Right atrium auricular region (tissue), 2 donors: ENCODE measurements at regions not wholly inside any gene's neighbourhood (a gene's known extent, or its start where the extent isn't known, plus 50 kb on each side); places are given as distances from the start of the nearest gene placed in this dataset.

Experiments
- DNase-seq: peaks from one replicate; pipeline ENCODE4 v3.0.0-alpha.2; 2019; ENCODE audit warnings: low spot score
- H3K27ac ChIP-seq, 2 donors: fragments of 200-600 bp; sonication (generic); 1 replicate in 1 of 2; 2 replicates in 1 of 2; pipeline ENCODE4 v1.5.1; 2016 to 2019
- H3K27me3 ChIP-seq, 2 donors: fragments of 200-600 bp; sonication (generic); one replicate each; pipeline versions ENCODE4 v1.5.1 to v1.6.0; 2017 to 2019
- H3K36me3 ChIP-seq: fragments of 200-600 bp; sonication (generic); one replicate; pipeline ENCODE4 v1.5.1; 2016
- H3K4me1 ChIP-seq, 2 donors: fragments of 200-600 bp; sonication (generic); one replicate each; pipeline versions ENCODE4 v1.5.1 to v1.6.0; 2017 to 2019
- H3K4me3 ChIP-seq, 2 donors: fragments of 200-600 bp; sonication (generic); 1 replicate in 1 of 2; 2 replicates in 1 of 2; pipeline ENCODE4 v1.5.1; 2017 to 2019; ENCODE audit warnings: mild to moderate bottlenecking in 1 of 2, moderate library complexity in 1 of 2
- H3K9me3 ChIP-seq, 2 donors: fragments of 200-600 bp; sonication (generic); one replicate each; pipeline ENCODE4 v1.5.1; 2019
- CTCF ChIP-seq, 2 donors: fragments of 200-600 bp; sonication (generic); IDR thresholded peaks; one replicate each; pipeline ENCODE4 v1.5.1; 2019; ENCODE audit warnings: antibody characterized with exemption in 2 of 2

GRCh38 chr2:133840761-133841160 lies 272.5 kb upstream of the NCKAP5 start:
- H3K4me1 ChIP-seq = peaks cover 0 to 14% of the 10 kb centered on the region in 2 donors
- peak; percentile 42 for DNase-seq
- no peak overlapping the region for H3K4me3 ChIP-seq
- no peaks in the 10 kb centered on the region for H3K27me3 ChIP-seq
- no peak for TF ChIP-seq CTCF (IDR thresholded peaks at IDR 0.05)
- H3K36me3 ChIP-seq = no peaks in the 10 kb centered on the region
- H3K9me3 ChIP-seq = no peaks in the 10 kb centered on the region
- no peak overlapping the region for H3K27ac ChIP-seq

DNA sequence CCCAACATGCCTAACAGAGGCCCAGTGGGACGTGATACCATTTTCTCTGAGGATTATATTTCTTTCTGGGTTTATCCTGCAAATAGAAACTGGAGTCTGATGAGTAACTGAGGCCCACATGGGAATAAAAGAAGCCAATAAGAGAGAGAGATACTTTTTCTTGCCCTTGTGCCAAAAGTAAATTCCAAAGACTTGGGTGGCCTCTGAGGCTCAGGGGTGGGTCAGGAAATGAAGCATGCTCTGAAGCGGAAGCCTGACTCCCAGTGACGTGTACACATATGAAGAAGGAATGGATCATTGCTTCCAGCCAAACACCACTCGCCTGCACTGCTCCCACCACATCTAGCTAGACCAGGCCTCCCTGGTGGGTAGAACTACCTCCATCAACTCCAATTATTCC lies 273.6 kb upstream of the NCKAP5 start:
- no peaks in the 10 kb centered on the region for H3K27me3 ChIP-seq
- no peaks in the 10 kb centered on the region for H3K9me3 ChIP-seq
- no peak for DNase-seq
- TF ChIP-seq CTCF (IDR thresholded peaks at IDR 0.05) = no peak
- no peak overlapping the region for H3K27ac ChIP-seq
- peaks cover 0 to 14% of the 10 kb centered on the region in 2 donors for H3K4me1 ChIP-seq
- H3K36me3 ChIP-seq = no peaks in the 10 kb centered on the region
- H3K4me3 ChIP-seq = no peak overlapping the region

DNA sequence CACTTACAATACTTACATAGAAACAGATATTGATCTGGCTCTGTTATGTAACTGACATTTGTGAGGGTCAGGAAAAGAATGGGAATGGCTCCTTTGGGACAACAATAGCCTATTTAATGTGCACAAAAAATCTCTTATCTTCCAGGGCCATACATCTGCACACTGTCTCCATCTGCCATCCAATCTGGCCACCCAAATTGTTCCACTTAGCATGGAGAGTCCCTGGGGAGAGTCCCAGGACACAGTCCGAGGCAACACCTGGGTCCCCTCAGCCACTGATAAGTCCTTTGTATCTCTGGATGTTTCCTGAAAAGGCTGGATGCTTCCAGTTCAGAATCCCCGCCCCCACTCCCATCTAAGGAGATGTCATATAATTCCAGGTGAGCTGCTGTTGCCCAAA lies 274.2 kb upstream of the NCKAP5 start:
- Histone ChIP-seq H3K36me3 (no peaks in the 10 kb centered on the region), H3K27ac (no peak overlapping the region), H3K4me1 (peaks cover 0 to 14% of the 10 kb centered on the region in 2 donors), H3K4me3 (no peak overlapping the region), H3K27me3 (no peaks in the 10 kb centered on the region), H3K9me3 (no peaks in the 10 kb centered on the region)
- no peak for TF ChIP-seq CTCF (IDR thresholded peaks at IDR 0.05)
- no peak for DNase-seq

- H3K27me3 ChIP-seq = no peaks in the 10 kb centered on the region
- no peak overlapping the region for H3K4me3 ChIP-seq
- DNase-seq = no peak
- peaks cover 0 to 14% of the 10 kb centered on the region in 2 donors for H3K4me1 ChIP-seq
- no peaks in the 10 kb centered on the region for H3K9me3 ChIP-seq
- TF ChIP-seq CTCF (IDR thresholded peaks at IDR 0.05) = no peak
- no peak overlapping the region for H3K27ac ChIP-seq
- H3K36me3 ChIP-seq = no peaks in the 10 kb centered on the region
Measured at GRCh38 chr2:133843091-133843490, 274.8 kb upstream of the NCKAP5 start.

- H3K27ac ChIP-seq = no peak overlapping the region
- no peak overlapping the region for H3K4me3 ChIP-seq
- no peak for TF ChIP-seq CTCF (IDR thresholded peaks at IDR 0.05)
- H3K9me3 ChIP-seq = no peaks in the 10 kb centered on the region
- H3K36me3 ChIP-seq = no peaks in the 10 kb centered on the region
- peaks cover 0 to 14% of the 10 kb centered on the region in 2 donors for H3K4me1 ChIP-seq
- H3K27me3 ChIP-seq = no peaks in the 10 kb centered on the region
- DNase-seq = no peak
Measured at GRCh38 chr2:133843551-133843950, 275.3 kb upstream of the NCKAP5 start.

GRCh38 chr2:133844214-133844892 lies 276.1 kb upstream of the NCKAP5 start:
- H3K36me3 ChIP-seq = no peaks in the 10 kb centered on the region
- peak; percentile 75 to 88 for TF ChIP-seq CTCF (IDR thresholded peaks at IDR 0.05)
- H3K4me1 ChIP-seq = peaks cover 0 to 14% of the 10 kb centered on the region in 2 donors
- no peak overlapping the region for H3K4me3 ChIP-seq
- H3K9me3 ChIP-seq = no peaks in the 10 kb centered on the region
- DNase-seq = peak; percentile 59
- H3K27ac ChIP-seq = no peak overlapping the region
- no peaks in the 10 kb centered on the region for H3K27me3 ChIP-seq
